H1 (cell line): ENCODE measurements at regions not wholly inside any gene's neighbourhood (a gene's known extent, or its start where the extent isn't known, plus 50 kb on each side); places are given as distances from the start of the nearest gene placed in this dataset.

Source experiments
- SIN3A ChIP-seq, 2 experiments: IDR thresholded peaks in 1 of 2; conservative IDR thresholded peaks in 1 of 2; 2 replicates each; pipeline ENCODE4 v1.6.1; 2011 to 2012; ENCODE audit warnings: low read length in 2 of 2, improper control_type of control experiment in 1 of 2, low read depth in 1 of 2, mild to moderate bottlenecking in 1 of 2

DNA sequence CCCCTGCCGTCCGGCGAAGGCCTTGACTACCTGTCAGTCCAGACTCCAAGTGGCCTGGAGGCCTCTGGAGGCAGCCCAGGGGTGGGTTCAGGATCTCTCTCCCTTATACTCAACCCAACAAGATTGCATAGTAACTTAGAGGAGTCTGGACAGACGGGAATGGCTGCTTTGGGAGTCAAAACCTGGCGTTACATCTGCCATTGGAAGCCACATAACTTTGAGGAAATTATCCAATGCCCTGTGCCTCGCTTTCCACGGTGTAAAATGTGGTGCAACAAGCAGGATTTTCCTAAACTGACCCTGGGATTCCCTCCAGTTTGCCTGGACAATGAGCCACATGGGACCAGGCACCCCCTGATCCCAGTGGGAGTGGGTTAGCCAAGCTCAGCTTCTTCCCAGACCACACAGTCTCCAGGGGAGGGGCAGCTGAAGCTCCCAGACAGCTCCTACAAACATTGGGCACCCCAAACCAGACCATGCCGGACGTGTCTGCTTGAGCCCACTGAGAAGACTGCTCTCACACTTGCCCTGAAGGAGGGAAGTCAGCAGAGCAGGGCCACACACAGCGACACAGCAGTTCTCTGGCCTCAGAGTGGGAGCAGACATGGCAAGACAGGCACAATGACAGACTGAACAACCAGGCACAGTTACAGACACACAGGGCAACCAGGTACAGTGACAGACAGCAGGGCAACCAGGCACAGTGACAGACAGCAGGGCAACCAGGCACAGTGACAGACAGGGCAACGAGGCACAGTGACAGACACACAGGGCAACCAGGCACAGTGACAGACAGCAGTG is 65.6 kb upstream of the RAB6C start (continued):
- no peak for TF ChIP-seq SIN3A (conservative IDR thresholded peaks at IDR 0.05 in 1 of 2, IDR thresholded peaks at IDR 0.05 in 1 of 2; ENCODE audit: low read depth in 1 of 2, low read length in 2 of 2)
